GM23338 (cell line): ENCODE measurements at regions not wholly inside any gene's neighbourhood (a gene's known extent, or its start where the extent isn't known, plus 50 kb on each side); places are given as distances from the start of the nearest gene placed in this dataset.

Experiments
- CREB1 ChIP-seq: fragments of 250-450 bp; sonication (Bioruptor Pico); IDR thresholded peaks from 2 replicates; pipeline ENCODE4 v1.5.0; 2020; ENCODE audit warnings: low read depth, mild to moderate bottlenecking, moderate library complexity
- EZH2 ChIP-seq: fragments of 200-600 bp; sonication (generic); IDR thresholded peaks from one replicate; pipeline ENCODE4 v1.8.0; 2017; ENCODE audit warnings: antibody characterized with exemption, mild to moderate bottlenecking, low read depth; ENCODE audit not compliant: unreplicated experiment
- EZH2phosphoT487 ChIP-seq: fragments of 200-600 bp; sonication (generic); IDR thresholded peaks from one replicate; pipeline ENCODE4 v1.8.1; 2018; ENCODE audit warnings: antibody characterized with exemption; ENCODE audit not compliant: unreplicated experiment
- JUNB ChIP-seq: IDR thresholded peaks from one replicate; pipeline ENCODE4 v1.6.1; 2016; ENCODE audit warnings: antibody characterized with exemption; ENCODE audit not compliant: unreplicated experiment
- NANOG ChIP-seq: IDR thresholded peaks from 2 replicates; pipeline ENCODE4 v1.6.1; 2016; ENCODE audit warnings: antibody characterized with exemption, borderline replicate concordance
- POLR2AphosphoS5 ChIP-seq: IDR thresholded peaks from 2 replicates; pipeline ENCODE4 v1.6.1; 2016; ENCODE audit warnings: antibody characterized with exemption, low read depth
- STAT1 ChIP-seq: IDR thresholded peaks from one replicate; pipeline ENCODE4 v1.6.1; 2016; ENCODE audit warnings: antibody characterized with exemption; ENCODE audit not compliant: unreplicated experiment
- ZNF114 ChIP-seq: fragments of 250-450 bp; sonication (Bioruptor Pico); IDR thresholded peaks from 2 replicates; pipeline ENCODE4 v1.5.0; 2020; ENCODE audit warnings: mild to moderate bottlenecking, moderate library complexity
- ZNF331 ChIP-seq: fragments of 250-450 bp; sonication (Bioruptor Pico); IDR thresholded peaks from 2 replicates; pipeline ENCODE4 v1.5.0; 2020; ENCODE audit warnings: low read depth, mild to moderate bottlenecking, moderate library complexity
- TF ChIP-seq, protein P1 (sequence below), 2 experiments: fragments of 200-600 bp in 1 of 2; sonication (generic) in 1 of 2; conservative IDR thresholded peaks; 2 replicates each; pipeline versions ENCODE4 v1.5.1 to v1.6.1; 2016 to 2017; ENCODE audit warnings: antibody characterized with exemption in 2 of 2, low read depth in 2 of 2, mild to moderate bottlenecking in 2 of 2, moderate library complexity in 1 of 2
- TF ChIP-seq, protein P2 (sequence below): IDR thresholded peaks from one replicate; pipeline ENCODE4 v1.6.1; 2018; ENCODE audit warnings: antibody characterized with exemption; ENCODE audit not compliant: unreplicated experiment

DNA sequence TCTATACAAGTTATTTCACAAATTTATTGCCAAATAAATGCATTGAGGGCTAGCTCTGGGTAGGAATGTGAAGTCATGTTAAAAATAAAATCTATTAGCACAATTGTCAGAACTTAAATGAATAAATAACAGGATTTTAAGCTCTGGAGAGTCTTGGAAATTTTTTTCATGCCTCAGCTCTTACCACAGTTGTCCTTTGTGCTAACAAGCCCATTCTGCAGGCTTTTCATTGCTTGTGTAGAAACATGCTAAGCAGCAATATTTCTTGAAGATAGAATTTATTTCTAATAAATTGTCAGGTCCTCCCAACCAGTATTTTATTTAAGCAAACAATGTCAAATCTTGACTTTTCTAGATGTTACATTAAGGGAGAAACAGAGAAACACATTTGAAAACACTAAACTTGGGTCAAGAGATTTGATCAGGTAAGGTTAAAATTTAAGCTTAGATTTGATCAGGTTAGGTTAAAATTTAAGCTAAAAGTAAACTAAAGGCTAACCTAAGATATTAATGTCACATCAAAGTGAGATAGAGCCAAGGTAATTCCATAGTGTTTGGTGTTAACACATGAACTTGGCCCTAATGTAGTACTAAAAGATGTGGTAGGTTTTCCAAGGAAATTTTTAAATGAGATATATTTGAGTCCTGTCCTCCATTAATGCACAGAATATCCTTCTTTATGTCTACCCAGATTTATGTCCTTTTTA, 179.1 kb upstream of the IL1RAPL1 start:
- TF ChIP-seq EZH2 (no peak), CREB1 (CRISPR knock-in tag) (no peak), STAT1 (no peak), POLR2AphosphoS5 (no peak), NANOG (no peak), EZH2phosphoT487 (no peak), JUNB (no peak), ZNF114 (CRISPR knock-in tag) (no peak), ZNF331 (CRISPR knock-in tag) (no peak)
- TF ChIP-seq, protein P1, sequence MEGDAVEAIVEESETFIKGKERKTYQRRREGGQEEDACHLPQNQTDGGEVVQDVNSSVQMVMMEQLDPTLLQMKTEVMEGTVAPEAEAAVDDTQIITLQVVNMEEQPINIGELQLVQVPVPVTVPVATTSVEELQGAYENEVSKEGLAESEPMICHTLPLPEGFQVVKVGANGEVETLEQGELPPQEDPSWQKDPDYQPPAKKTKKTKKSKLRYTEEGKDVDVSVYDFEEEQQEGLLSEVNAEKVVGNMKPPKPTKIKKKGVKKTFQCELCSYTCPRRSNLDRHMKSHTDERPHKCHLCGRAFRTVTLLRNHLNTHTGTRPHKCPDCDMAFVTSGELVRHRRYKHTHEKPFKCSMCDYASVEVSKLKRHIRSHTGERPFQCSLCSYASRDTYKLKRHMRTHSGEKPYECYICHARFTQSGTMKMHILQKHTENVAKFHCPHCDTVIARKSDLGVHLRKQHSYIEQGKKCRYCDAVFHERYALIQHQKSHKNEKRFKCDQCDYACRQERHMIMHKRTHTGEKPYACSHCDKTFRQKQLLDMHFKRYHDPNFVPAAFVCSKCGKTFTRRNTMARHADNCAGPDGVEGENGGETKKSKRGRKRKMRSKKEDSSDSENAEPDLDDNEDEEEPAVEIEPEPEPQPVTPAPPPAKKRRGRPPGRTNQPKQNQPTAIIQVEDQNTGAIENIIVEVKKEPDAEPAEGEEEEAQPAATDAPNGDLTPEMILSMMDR (conservative IDR thresholded peaks at IDR 0.05; ENCODE audit: low read depth in 2 of 2): no peak
- TF ChIP-seq, protein P2, sequence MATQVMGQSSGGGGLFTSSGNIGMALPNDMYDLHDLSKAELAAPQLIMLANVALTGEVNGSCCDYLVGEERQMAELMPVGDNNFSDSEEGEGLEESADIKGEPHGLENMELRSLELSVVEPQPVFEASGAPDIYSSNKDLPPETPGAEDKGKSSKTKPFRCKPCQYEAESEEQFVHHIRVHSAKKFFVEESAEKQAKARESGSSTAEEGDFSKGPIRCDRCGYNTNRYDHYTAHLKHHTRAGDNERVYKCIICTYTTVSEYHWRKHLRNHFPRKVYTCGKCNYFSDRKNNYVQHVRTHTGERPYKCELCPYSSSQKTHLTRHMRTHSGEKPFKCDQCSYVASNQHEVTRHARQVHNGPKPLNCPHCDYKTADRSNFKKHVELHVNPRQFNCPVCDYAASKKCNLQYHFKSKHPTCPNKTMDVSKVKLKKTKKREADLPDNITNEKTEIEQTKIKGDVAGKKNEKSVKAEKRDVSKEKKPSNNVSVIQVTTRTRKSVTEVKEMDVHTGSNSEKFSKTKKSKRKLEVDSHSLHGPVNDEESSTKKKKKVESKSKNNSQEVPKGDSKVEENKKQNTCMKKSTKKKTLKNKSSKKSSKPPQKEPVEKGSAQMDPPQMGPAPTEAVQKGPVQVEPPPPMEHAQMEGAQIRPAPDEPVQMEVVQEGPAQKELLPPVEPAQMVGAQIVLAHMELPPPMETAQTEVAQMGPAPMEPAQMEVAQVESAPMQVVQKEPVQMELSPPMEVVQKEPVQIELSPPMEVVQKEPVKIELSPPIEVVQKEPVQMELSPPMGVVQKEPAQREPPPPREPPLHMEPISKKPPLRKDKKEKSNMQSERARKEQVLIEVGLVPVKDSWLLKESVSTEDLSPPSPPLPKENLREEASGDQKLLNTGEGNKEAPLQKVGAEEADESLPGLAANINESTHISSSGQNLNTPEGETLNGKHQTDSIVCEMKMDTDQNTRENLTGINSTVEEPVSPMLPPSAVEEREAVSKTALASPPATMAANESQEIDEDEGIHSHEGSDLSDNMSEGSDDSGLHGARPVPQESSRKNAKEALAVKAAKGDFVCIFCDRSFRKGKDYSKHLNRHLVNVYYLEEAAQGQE: no peak
